GM21526 (cell line): ENCODE measurements at regions not wholly inside any gene's neighbourhood (a gene's known extent, or its start where the extent isn't known, plus 50 kb on each side); places are given as distances from the start of the nearest gene placed in this dataset.
"Not testable (repeated sequence)": the region's sequence is repeated elsewhere in the genome, so short reads cannot be mapped to it uniquely, and the experiment has no call there.

Experiments
- ATAC-seq: cut with Tn5 transposase; IDR thresholded peaks from one replicate; pipeline ENCODE4 v1.9.1; 2021; ENCODE audit warnings: moderate library complexity; ENCODE audit not compliant: unreplicated experiment, low FRiP score

DNA sequence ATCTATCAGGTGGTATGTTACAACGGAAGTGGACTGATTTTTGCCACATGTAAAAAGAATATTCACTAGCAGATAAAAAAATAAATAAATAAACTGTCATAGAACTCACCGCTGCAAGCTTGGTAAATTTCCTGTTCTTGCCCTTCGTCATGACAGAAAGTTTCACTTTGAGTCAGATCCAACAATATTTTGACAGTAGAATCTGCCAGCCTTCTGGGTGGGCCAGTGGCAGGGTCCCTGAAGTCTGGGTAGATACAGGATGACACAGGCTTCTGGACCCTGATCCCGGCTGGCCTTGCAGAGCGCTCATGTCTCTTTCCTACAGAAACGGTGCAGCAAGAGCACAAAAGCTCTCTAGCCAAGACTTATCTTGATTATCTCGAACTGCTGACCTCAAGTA, 97.8 kb upstream of the PMAIP1 start:
- peak; percentile 73 for ATAC-seq

DNA sequence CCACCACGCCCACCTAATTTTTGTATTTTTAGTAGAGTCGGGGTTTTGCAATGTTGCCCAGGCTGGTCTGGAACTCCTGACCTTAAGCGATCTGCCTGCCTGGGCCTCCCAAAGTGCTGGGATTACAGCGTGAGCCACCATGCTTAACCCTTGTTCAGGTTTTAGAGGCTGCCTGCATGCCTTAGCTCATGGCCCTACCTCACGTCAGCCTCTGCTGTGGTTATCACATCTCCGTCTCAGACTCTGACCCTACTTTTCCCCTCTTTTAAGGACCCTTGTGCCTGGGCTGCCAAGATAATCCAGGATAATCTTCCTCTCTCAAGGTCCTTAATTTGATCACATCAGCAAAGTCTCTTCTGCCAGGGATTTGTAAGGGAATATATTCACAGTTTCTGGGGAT, 98.2 kb upstream of the PMAIP1 start:
- no peak for ATAC-seq

DNA sequence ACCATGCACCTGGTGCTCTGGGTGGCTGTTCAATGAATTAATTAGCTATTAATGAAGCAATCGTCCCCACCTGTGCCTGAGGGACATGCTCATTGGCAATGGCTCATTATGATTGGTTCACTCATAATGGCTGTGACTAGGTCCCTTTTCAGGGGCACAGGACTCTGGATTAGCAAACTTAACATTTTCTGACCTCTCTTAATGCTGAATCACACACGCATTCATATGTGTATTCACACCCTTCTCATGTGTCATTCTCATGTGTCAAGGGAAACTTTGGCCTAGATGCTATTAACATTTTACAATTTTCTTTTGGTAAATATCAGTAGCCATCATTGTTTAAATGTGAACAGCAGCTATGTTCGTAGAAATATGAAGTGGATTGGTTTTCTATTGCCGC, 98.9 kb upstream of the PMAIP1 start:
- no peak for ATAC-seq

GRCh38 chr18:59799383-59800015, 100.3 kb upstream of the PMAIP1 start:
- no peak for ATAC-seq

DNA sequence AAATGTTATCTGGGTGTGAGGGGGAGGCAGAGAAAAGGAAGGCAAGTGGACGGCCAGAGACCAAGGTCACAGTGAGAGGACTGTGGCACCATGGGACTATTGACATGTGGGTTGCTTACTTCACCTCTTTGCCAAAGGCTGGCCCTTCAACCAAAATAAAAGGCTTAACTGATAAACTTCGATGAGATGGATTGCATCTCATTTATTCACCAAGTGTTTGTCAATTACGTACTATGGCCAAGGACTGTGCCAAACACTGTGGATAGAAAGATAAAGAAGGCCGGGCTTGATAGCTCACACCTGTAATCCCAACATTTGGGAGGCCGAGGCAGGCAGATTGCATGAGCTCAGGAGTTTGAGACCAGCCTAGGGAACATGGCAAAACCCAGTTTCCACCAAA, 98.7 kb upstream of the CCBE1 start:
- no peak for ATAC-seq

GRCh38 chr18:59792353-59792752, 95.1 kb upstream of the CCBE1 start:
- no peak for ATAC-seq

- not testable (repeated sequence) for ATAC-seq
Observed at GRCh38 chr18:59790346-59790936, 93.2 kb upstream of the CCBE1 start.

- no peak for ATAC-seq
Observed at GRCh38 chr18:59788791-59789106, 91.5 kb upstream of the CCBE1 start.

DNA sequence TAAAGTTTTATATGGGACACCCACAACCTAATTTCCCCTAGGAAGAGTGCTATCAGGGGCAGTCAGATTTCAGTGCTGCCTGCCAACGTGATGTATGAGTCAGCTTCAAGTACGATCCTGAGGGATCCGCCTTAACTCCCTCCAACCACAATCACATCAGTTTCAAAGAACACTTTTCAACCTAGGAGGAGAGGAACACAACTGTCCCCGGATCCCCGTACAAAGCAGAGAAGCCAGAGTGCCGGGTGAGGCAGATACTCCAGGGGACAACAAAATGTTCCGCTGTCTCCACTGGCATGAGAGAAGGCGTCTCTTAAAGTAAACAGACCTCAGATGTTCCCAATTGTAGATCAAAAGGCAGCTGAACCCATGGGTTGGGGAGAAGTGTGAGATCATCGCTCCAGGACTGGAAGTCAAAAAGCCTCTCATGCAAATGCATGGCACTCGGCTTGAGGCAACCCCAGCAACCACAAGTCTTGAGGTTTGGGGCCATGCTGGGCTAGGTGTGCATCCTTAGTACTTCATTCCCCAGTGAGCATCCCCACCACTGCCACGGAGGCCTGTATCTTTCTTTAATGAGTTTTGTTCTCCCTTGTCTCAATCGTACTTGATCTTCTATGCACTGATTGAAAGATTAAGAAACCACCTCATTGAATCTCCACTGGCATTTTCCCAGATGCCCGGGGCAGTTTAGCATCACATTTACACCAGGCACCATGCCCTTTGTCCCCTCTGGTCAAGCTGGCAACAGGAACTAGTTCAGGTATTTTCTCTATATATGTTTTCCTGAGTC, 91.0 kb upstream of the CCBE1 start:
- ATAC-seq: no peak

DNA sequence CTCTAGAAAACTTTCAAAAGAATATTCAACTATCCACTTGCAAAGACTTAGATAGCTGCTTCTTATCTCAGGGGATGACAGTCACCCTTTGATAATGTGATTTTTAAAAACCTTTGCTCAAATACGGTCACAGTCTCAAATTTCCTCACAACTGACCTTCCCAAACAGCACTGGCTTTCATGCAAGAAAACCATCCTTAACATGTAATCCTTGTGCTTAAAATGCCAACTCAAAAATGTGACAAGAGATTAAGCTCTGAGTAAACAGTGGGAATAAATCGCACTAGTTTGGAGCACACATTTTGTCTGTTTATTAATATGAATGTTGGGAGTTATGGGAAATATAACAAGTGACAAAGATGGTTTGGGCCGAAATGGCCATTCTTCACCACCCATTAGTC, 87.5 kb upstream of the CCBE1 start:
- ATAC-seq: no peak

GRCh38 chr18:59783138-59783537, 85.9 kb upstream of the CCBE1 start:
- ATAC-seq: peak; percentile 92

DNA sequence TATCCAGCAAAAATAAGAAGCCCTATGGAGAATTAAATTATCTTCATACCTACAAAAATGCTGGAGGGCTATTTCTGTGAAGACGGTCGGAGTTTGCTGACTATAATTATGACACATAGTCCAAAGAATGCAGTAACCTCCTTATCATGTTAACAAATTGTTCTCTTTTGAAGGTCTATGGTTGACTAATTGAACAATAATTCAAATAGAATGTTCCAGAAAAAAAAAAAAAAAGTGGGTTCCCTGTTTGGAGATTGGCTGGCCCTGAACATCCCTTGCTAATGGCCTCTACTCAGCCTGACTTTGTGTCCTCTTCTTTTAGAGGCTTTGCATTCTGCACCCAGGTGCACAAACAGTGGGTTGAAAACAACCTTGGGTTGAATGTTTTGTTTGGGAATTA, 82.8 kb upstream of the CCBE1 start:
- ATAC-seq: no peak

DNA sequence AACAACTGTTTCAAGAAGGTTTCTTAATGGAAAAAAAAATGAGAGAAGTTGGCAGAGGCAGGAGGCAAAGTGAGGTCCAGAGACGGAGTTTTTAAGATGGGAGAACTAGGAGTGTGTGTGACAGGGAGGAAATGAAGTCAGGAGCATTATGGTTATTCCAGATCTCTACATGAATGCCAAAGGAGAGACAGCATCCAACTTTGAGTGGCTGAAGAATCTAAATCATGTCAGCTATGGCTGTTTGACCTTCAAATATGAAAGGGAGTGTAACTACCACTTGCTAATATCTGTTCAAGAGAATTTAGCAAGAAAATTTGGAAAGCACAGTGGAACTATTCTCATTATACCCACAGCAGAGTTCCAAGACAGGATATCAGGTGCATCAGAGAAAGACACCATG, 81.2 kb upstream of the CCBE1 start:
- ATAC-seq: no peak

DNA sequence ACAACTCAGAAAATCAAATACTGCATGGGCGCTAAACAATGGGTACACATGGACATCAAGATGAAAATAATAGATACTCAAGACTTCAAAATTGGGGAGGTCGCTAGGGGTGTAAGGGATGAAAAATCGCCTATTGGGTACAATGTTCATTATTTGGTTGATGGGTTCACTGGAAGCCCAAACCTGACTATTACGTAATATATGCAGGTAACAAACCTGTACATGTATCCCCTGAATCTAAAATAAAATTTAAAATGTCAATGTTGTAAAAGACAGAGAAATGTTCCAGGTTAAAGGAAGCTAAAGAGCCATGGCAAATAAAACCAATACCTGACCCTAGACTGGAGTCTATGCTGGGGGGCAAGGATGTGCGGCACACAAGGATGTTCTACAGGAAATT, 80.4 kb upstream of the CCBE1 start:
- ATAC-seq: no peak

- ATAC-seq: no peak
Observed at GRCh38 chr18:59769129-59769865, 72.1 kb upstream of the CCBE1 start.

GRCh38 chr18:59768409-59768808, 71.2 kb upstream of the CCBE1 start:
- no peak for ATAC-seq

DNA sequence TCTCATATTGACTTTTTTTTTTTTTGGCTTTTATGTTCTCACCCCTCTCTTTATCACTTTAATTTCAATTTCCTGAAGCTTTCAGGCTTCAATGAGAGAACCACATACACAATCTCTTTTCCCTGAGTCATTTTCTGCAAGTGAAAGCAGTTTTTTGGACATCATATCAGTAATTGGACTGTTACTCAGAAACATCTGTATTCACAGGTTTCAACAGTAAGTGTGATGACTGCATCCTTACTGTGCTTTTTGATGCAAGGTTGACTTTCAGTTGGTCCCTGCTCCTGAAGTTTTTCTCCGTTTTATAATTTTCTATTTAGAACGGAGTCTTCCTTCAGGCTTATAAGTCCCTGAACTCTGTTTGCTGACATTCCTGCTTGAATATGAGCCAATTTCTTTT, 70.5 kb upstream of the CCBE1 start:
- ATAC-seq: no peak

GRCh38 chr18:59765343-59765742, 68.1 kb upstream of the CCBE1 start:
- ATAC-seq: no peak

DNA sequence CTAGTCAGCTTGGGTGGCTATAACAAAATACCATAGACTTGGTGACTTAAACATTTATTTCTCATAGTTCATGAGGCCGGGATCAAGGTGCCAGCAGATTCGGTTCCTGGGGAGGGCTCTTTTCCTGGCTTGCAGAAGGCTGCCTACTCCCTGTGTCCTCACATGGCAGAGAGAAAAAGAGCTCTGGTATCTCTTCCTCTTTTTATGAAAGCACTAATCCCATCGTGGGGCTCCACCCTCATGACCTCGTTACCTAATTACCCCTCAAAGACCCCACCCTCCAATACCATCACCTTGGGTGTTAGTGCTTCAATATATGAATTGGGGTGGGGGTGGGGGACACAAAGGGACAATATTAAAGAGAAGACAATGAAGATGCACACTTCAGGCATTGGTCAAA, 67.1 kb upstream of the CCBE1 start:
- no peak for ATAC-seq

- no peak for ATAC-seq
Observed at GRCh38 chr18:59763541-59764136, 66.4 kb upstream of the CCBE1 start.
